ENCODE measurements at regions not wholly inside any gene's neighbourhood (a gene's known extent, or its start where the extent isn't known, plus 50 kb on each side); places are given as distances from the start of the nearest gene placed in this dataset.

DNA sequence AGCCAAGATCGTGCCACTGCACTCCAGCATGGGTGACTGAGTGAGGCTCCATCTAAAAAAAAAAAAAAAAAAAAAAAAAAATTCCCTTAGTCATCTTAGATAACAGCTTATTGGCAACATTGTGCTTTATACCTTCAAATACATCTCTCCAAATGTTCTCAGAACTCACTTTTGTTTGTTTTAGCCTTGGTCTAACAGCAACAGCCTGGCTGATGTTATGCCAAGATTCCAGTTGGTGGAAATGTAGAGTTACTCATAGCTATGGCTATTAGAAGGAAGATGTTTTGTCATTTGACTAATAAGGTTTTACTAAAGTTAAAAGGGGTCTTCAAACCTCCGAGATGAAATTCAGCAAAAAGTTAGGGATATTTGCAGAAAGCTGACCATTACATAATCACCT, 481.4 kb downstream of the NEBL start:
- no peaks in the 10 kb centered on the region for H3K36me3 ChIP-seq (ENCODE audit: control insufficient read depth, insufficient read depth, low read length)
- no peak overlapping the region for H3K4me3 ChIP-seq (ENCODE audit: low read length)
- no peaks in the 10 kb centered on the region for H3K27me3 ChIP-seq (ENCODE audit: control insufficient read depth, insufficient read depth, low read length)
- no peaks in the 10 kb centered on the region for H3K4me1 ChIP-seq (ENCODE audit: control insufficient read depth, insufficient read depth, low read length)
- WGBS (ENCODE audit: insufficient coverage, insufficient read length), result no CpG with 5 or more reads among the region's 2 CpGs
- no peaks in the 10 kb centered on the region for H3K9me3 ChIP-seq (ENCODE audit: control insufficient read depth, insufficient read depth, low read length)
- DNase-seq (ENCODE audit: low read depth, low spot score), result no peak
- no peak overlapping the region for H3K27ac ChIP-seq (ENCODE audit: low read length)

DNA sequence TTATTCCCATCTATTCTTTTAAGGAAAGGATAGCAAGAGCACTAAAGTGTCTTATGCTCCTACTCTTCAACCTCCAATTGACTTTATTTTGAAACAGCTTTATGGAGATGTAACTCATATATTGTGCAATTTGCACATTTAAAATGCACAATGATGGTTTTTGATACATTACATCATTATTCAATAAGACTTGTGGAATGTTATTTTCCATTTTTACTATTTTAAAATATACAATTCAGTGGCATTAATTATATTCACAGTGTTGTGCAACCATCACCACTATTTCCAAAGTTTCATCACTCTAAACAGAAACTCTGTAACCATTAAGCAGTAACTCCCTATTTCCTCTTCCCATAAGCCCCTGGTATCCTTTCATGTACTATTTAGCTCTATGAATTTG, 489.8 kb downstream of the NEBL start:
- Histone ChIP-seq H3K4me1 (ENCODE audit: control insufficient read depth, insufficient read depth, low read length) (no peaks in the 10 kb centered on the region; the same call in 1 of the 2 replicates), H3K27me3 (ENCODE audit: control insufficient read depth, insufficient read depth, low read length) (no peaks in the 10 kb centered on the region), H3K9me3 (ENCODE audit: control insufficient read depth, insufficient read depth, low read length) (no peaks in the 10 kb centered on the region), H3K4me3 (ENCODE audit: low read length) (no peak overlapping the region), H3K27ac (ENCODE audit: low read length) (no peak overlapping the region), H3K36me3 (ENCODE audit: control insufficient read depth, insufficient read depth, low read length) (no peaks in the 10 kb centered on the region)
- DNase-seq (ENCODE audit: low read depth, low spot score), result no peak

DNA sequence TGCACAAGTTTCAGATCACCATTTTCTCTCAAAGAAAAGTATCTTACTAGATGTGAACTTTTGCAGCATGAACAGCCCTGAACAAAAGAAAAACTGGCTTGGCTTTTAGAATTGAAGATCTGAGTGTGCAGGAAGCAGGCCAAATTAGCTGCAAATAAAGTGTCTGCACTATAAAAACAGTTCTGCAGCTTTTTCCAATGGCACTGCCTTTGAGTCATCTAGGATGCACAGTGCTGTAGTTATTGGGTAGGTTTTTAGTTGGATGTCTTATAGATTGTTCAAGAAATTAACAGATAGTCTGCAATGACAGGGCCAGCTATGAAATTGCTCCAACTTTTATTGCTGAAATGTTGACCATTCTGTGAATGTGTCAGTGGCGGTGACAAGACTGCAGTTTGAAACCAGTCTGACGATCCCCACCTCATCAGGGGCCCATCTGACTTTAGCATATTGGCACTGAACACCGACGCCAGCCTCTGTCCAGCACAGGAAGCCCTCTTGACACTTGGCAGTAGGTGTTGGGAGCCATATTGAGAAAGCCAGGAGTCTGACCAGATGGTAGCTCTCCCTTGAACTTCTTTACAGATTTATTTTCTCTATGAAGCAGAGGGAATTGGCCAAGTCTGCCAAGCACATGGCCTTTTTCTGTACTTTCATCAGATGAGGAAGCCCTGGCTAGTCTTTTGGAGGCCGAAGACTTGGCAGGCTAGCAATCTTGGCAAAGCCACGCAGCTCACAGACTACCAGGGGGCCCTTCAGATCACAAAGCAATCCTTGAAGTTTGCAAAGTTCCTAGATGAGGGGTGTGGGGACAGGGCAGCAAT, 490.6 kb downstream of the NEBL start:
- no peaks in the 10 kb centered on the region; the same call in 1 of the 2 replicates for H3K4me1 ChIP-seq (ENCODE audit: control insufficient read depth, insufficient read depth, low read length)

DNA sequence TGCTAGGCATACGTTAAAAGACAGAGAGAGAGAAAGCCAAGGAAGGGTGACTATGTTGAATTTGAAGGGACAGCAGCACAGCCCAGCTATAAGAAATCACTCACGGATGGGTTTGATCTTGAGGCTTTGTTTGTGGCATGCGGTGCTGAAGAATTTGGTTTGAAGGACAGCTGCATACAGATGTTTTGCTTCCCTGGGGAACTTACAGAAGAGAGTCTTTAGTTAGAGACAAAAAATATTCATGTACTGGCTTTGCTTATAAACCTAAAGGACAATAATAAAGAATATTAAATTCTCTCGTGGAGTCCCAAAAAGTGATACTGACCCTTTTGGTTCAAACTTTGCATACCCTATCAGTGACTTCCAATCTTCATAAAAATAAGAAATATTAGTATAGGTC, 491.4 kb downstream of the NEBL start:
- H3K27ac ChIP-seq (ENCODE audit: low read length), result no peak overlapping the region
- H3K9me3 ChIP-seq (ENCODE audit: control insufficient read depth, insufficient read depth, low read length), result no peaks in the 10 kb centered on the region
- WGBS (ENCODE audit: insufficient coverage, insufficient read length), result no CpG with 5 or more reads among the region's 4 CpGs
- no peak overlapping the region for H3K4me3 ChIP-seq (ENCODE audit: low read length)
- DNase-seq (ENCODE audit: low read depth, low spot score), result no peak
- H3K27me3 ChIP-seq (ENCODE audit: control insufficient read depth, insufficient read depth, low read length), result no peaks in the 10 kb centered on the region
- no peaks in the 10 kb centered on the region for H3K36me3 ChIP-seq (ENCODE audit: control insufficient read depth, insufficient read depth, low read length)
- H3K4me1 ChIP-seq (ENCODE audit: control insufficient read depth, insufficient read depth, low read length), result no peaks in the 10 kb centered on the region; the same call in 1 of the 2 replicates

More for the DNA sequence above, 490.6 kb downstream of the NEBL start:
- H3K4me3 ChIP-seq (ENCODE audit: low read length), result no peak overlapping the region
- DNase-seq (ENCODE audit: low read depth, low spot score), result no peak
- no peak overlapping the region for H3K27ac ChIP-seq (ENCODE audit: low read length)
- WGBS (ENCODE audit: insufficient coverage, insufficient read length), result no CpG with 5 or more reads among the region's 6 CpGs
- H3K36me3 ChIP-seq (ENCODE audit: control insufficient read depth, insufficient read depth, low read length), result no peaks in the 10 kb centered on the region
- H3K27me3 ChIP-seq (ENCODE audit: control insufficient read depth, insufficient read depth, low read length), result no peaks in the 10 kb centered on the region
- no peaks in the 10 kb centered on the region for H3K9me3 ChIP-seq (ENCODE audit: control insufficient read depth, insufficient read depth, low read length)

GRCh38 chr10:20405050-20405449, 492.1 kb downstream of the NEBL start:
- no peaks in the 10 kb centered on the region for H3K9me3 ChIP-seq (ENCODE audit: control insufficient read depth, insufficient read depth, low read length)
- no peaks in the 10 kb centered on the region for H3K36me3 ChIP-seq (ENCODE audit: control insufficient read depth, insufficient read depth, low read length)
- no peaks in the 10 kb centered on the region for H3K27me3 ChIP-seq (ENCODE audit: control insufficient read depth, insufficient read depth, low read length)
- H3K4me1 ChIP-seq (ENCODE audit: control insufficient read depth, insufficient read depth, low read length), result no peaks in the 10 kb centered on the region; the same call in 1 of the 2 replicates
- WGBS (ENCODE audit: insufficient coverage, insufficient read length), result no CpG with 5 or more reads among the region's 2 CpGs
- no peak overlapping the region for H3K4me3 ChIP-seq (ENCODE audit: low read length)
- DNase-seq (ENCODE audit: low read depth, low spot score), result no peak
- no peak overlapping the region for H3K27ac ChIP-seq (ENCODE audit: low read length)

GRCh38 chr10:20399772-20400171, 497.3 kb downstream of the NEBL start:
- Histone ChIP-seq H3K4me3 (ENCODE audit: low read length) (no peak overlapping the region), H3K27ac (ENCODE audit: low read length) (no peak overlapping the region), H3K36me3 (ENCODE audit: control insufficient read depth, insufficient read depth, low read length) (no peaks in the 10 kb centered on the region), H3K4me1 (ENCODE audit: control insufficient read depth, insufficient read depth, low read length) (no peaks in the 10 kb centered on the region), H3K9me3 (ENCODE audit: control insufficient read depth, insufficient read depth, low read length) (no peaks in the 10 kb centered on the region), H3K27me3 (ENCODE audit: control insufficient read depth, insufficient read depth, low read length) (no peaks in the 10 kb centered on the region)
- no CpG with 5 or more reads among the region's 2 CpGs for WGBS (ENCODE audit: insufficient coverage, insufficient read length)
- DNase-seq (ENCODE audit: low read depth, low spot score), result no peak

DNA sequence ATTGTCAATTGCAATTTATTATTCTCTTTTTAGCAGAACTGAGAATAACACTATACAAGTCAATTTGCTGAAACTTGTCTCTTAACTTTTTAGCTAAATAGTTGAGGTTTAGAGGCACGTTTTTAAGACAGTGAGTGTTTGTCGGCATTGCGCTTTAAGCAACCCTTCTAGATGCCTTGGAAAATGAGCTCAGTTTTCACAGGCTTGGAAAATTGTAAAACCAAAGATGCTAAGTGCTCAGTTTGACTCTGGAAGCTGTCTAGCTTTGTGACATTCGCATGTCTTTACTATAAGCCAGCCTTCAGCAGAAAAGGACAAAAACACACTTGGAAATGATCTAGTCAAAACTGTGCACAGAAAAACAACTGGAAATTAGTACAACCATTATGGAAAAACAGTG, 500.4 kb downstream of the NEBL start:
- no peaks in the 10 kb centered on the region for H3K4me1 ChIP-seq (ENCODE audit: control insufficient read depth, insufficient read depth, low read length)
- no peak overlapping the region for H3K27ac ChIP-seq (ENCODE audit: low read length)
- H3K9me3 ChIP-seq (ENCODE audit: control insufficient read depth, insufficient read depth, low read length), result no peaks in the 10 kb centered on the region
- H3K4me3 ChIP-seq (ENCODE audit: low read length), result no peak overlapping the region
- H3K27me3 ChIP-seq (ENCODE audit: control insufficient read depth, insufficient read depth, low read length), result no peaks in the 10 kb centered on the region
- DNase-seq (ENCODE audit: low read depth, low spot score), result no peak
- WGBS (ENCODE audit: insufficient coverage, insufficient read length), result no CpG with 5 or more reads among the region's 4 CpGs
- H3K36me3 ChIP-seq (ENCODE audit: control insufficient read depth, insufficient read depth, low read length), result no peaks in the 10 kb centered on the region

DNA sequence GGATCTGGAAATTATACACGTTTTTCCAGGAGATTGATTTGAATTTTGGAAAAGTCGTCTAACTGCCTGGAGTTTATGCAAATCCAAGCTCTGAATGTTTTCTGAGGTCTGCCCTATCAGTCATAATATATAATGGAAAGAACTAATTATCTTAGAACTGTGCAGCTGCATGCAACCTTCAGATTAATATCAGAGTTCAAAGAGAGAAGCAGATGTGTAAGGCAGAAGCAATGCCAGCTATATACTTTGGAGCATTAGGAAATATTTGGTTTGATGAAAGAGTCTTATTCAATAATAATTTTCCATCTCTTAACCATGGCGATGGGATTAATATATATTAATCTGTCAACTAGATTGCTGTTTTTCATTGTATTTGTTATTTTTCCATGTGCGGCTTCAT, 500.9 kb downstream of the NEBL start:
- no CpG with 5 or more reads among the region's 4 CpGs for WGBS (ENCODE audit: insufficient coverage, insufficient read length)
- no peak overlapping the region for H3K27ac ChIP-seq (ENCODE audit: low read length)

GRCh38 chr10:20391629-20392028, 505.5 kb downstream of the NEBL start:
- WGBS (ENCODE audit: insufficient coverage, insufficient read length), result no CpG with 5 or more reads among the region's 3 CpGs
- no peak for DNase-seq (ENCODE audit: low read depth, low spot score)

More for the DNA sequence above, 500.9 kb downstream of the NEBL start:
- DNase-seq (ENCODE audit: low read depth, low spot score), result no peak
- no peaks in the 10 kb centered on the region for H3K36me3 ChIP-seq (ENCODE audit: control insufficient read depth, insufficient read depth, low read length)
- H3K4me3 ChIP-seq (ENCODE audit: low read length), result no peak overlapping the region
- H3K9me3 ChIP-seq (ENCODE audit: control insufficient read depth, insufficient read depth, low read length), result no peaks in the 10 kb centered on the region
- H3K27me3 ChIP-seq (ENCODE audit: control insufficient read depth, insufficient read depth, low read length), result no peaks in the 10 kb centered on the region
- H3K4me1 ChIP-seq (ENCODE audit: control insufficient read depth, insufficient read depth, low read length), result no peaks in the 10 kb centered on the region

DNA sequence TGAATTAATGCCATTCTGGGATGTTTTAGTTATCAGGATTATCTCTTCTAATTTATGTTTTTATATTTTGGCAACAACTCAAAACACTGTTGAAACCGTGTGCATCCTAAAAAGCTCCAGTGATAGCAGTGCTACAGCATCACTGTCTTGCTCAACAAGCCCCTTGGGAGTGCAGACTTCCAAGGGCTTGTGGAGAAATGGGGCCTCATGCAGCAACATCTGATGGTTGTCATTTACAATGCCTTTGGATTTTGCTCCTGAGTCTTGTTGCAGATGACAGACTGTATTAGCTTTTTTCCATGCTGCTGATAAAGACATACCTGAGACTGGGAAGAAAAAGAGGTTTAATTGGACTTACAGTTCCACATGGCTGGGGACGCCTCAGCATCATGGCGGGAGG, 515.4 kb downstream of the NEBL start:
- no peak for DNase-seq (ENCODE audit: low read depth, low spot score)
- H3K9me3 ChIP-seq (ENCODE audit: control insufficient read depth, insufficient read depth, low read length), result no peaks in the 10 kb centered on the region
- no peaks in the 10 kb centered on the region for H3K36me3 ChIP-seq (ENCODE audit: control insufficient read depth, insufficient read depth, low read length)
- no CpG with 5 or more reads among the region's 3 CpGs for WGBS (ENCODE audit: insufficient coverage, insufficient read length)
- H3K4me1 ChIP-seq (ENCODE audit: control insufficient read depth, insufficient read depth, low read length), result no peaks in the 10 kb centered on the region
- H3K27ac ChIP-seq (ENCODE audit: low read length), result no peak overlapping the region
- no peaks in the 10 kb centered on the region for H3K27me3 ChIP-seq (ENCODE audit: control insufficient read depth, insufficient read depth, low read length)
- no peak overlapping the region for H3K4me3 ChIP-seq (ENCODE audit: low read length)

More at GRCh38 chr10:20391629-20392028, 505.5 kb downstream of the NEBL start:
- Histone ChIP-seq H3K27ac (ENCODE audit: low read length) (no peak overlapping the region), H3K9me3 (ENCODE audit: control insufficient read depth, insufficient read depth, low read length) (no peaks in the 10 kb centered on the region), H3K36me3 (ENCODE audit: control insufficient read depth, insufficient read depth, low read length) (no peaks in the 10 kb centered on the region), H3K4me3 (ENCODE audit: low read length) (no peak overlapping the region), H3K27me3 (ENCODE audit: control insufficient read depth, insufficient read depth, low read length) (no peaks in the 10 kb centered on the region), H3K4me1 (ENCODE audit: control insufficient read depth, insufficient read depth, low read length) (no peaks in the 10 kb centered on the region)

DNA sequence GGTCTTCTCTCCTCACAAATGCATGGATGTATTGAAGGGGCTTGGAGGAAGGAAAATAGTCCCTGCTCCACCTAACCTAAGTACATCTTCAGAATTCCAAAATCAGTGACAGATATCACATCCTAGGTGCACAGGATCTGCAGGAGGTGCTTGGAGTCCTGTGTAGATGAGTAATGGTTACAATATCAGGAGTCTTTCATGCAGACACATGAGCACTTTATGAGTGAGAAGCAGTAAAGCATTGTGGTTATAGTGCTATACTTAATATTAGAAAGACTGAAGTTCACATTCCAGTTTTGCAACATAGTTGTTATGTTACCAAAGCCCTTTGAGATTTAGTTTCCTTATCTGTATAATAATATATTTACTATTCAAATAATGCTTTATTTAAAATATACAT, 516.7 kb downstream of the NEBL start:
- no peaks in the 10 kb centered on the region for H3K4me1 ChIP-seq (ENCODE audit: control insufficient read depth, insufficient read depth, low read length)
- DNase-seq (ENCODE audit: low read depth, low spot score), result no peak
- H3K27me3 ChIP-seq (ENCODE audit: control insufficient read depth, insufficient read depth, low read length), result no peaks in the 10 kb centered on the region
- H3K36me3 ChIP-seq (ENCODE audit: control insufficient read depth, insufficient read depth, low read length), result no peaks in the 10 kb centered on the region
- H3K9me3 ChIP-seq (ENCODE audit: control insufficient read depth, insufficient read depth, low read length), result no peaks in the 10 kb centered on the region
- no peak overlapping the region for H3K27ac ChIP-seq (ENCODE audit: low read length)
- H3K4me3 ChIP-seq (ENCODE audit: low read length), result no peak overlapping the region
